Mesenchymal stem cell (in vitro differentiated cells and primary cell): ENCODE measurements at regions not wholly inside any gene's neighbourhood (a gene's known extent, or its start where the extent isn't known, plus 50 kb on each side); places are given as distances from the start of the nearest gene placed in this dataset.

Source experiments
- DNase-seq: peaks from one replicate; pipeline ENCODE4 v3.0.0-alpha.2; 2013
- H2AFZ ChIP-seq: one replicate; pipeline ENCODE4 v1.6.1; 2013; ENCODE audit warnings: low read depth, mild to moderate bottlenecking, control low read depth, inconsistent platforms, low read length, moderate library complexity
- H2AK5ac ChIP-seq: 2 replicates; pipeline ENCODE4 v1.6.1; 2013; ENCODE audit warnings: low read length, moderate library complexity, mild to moderate bottlenecking, inconsistent platforms; ENCODE audit not compliant: severe bottlenecking
- H2BK120ac ChIP-seq: one replicate; pipeline ENCODE4 v1.6.1; 2013; ENCODE audit warnings: low read depth, mild to moderate bottlenecking, inconsistent platforms, low read length, moderate library complexity
- H2BK12ac ChIP-seq, 2 experiments: one replicate each; pipeline ENCODE4 v1.6.1; 2013; ENCODE audit warnings: inconsistent platforms in 2 of 2, low read length in 2 of 2, mild to moderate bottlenecking in 2 of 2, moderate library complexity in 2 of 2, control low read depth in 1 of 2
- H2BK15ac ChIP-seq: one replicate; pipeline ENCODE4 v1.6.1; 2013; ENCODE audit warnings: mild to moderate bottlenecking, low read depth, inconsistent platforms; ENCODE audit not compliant: poor library complexity, severe bottlenecking
- H2BK5ac ChIP-seq: 2 replicates; pipeline ENCODE4 v1.6.1; 2013; ENCODE audit warnings: low read depth, mild to moderate bottlenecking, low read length, control low read depth, inconsistent platforms; ENCODE audit not compliant: poor library complexity, severe bottlenecking
- H3K14ac ChIP-seq, 2 experiments: one replicate each; pipeline ENCODE4 v1.6.1; 2013; ENCODE audit warnings: inconsistent platforms in 2 of 2, low read length in 2 of 2, control low read depth in 1 of 2, mild to moderate bottlenecking in 1 of 2, moderate library complexity in 1 of 2
- H3K18ac ChIP-seq, 2 experiments: one replicate each; pipeline ENCODE4 v1.6.1; 2013; ENCODE audit warnings: inconsistent platforms in 2 of 2, low read length in 2 of 2, control low read depth in 1 of 2, low read depth in 1 of 2, mild to moderate bottlenecking in 1 of 2
- H3K23ac ChIP-seq, 2 experiments: one replicate each; pipeline ENCODE4 v1.6.1; 2013; ENCODE audit warnings: inconsistent platforms in 2 of 2, low read length in 2 of 2, mild to moderate bottlenecking in 2 of 2, moderate library complexity in 2 of 2, control low read depth in 1 of 2
- H3K27ac ChIP-seq: 2 replicates; pipeline ENCODE4 v1.5.1; 2013; ENCODE audit warnings: mild to moderate bottlenecking, moderate library complexity, low read length, control low read depth, inconsistent platforms; ENCODE audit not compliant: poor library complexity, severe bottlenecking
- H3K27me3 ChIP-seq, 2 experiments: 2 replicates each; pipeline versions ENCODE4 v1.6.1 to v1.7.0; 2013; ENCODE audit warnings: low read length in 2 of 2, mild to moderate bottlenecking in 2 of 2, moderate library complexity in 2 of 2, control low read depth in 1 of 2, inconsistent platforms in 1 of 2; ENCODE audit not compliant: control insufficient read depth in 1 of 2, insufficient read depth in 1 of 2
- H3K36me3 ChIP-seq, 2 experiments: 2 replicates each; pipeline versions ENCODE4 v1.6.1 to v1.7.0; 2013; ENCODE audit warnings: low read length in 2 of 2, control low read depth in 1 of 2, inconsistent platforms in 1 of 2, low read depth in 1 of 2, mild to moderate bottlenecking in 1 of 2; ENCODE audit not compliant: insufficient read depth in 2 of 2, control insufficient read depth in 1 of 2
- H3K4ac ChIP-seq, 2 experiments: one replicate each; pipeline ENCODE4 v1.6.1; 2013; ENCODE audit warnings: inconsistent platforms in 2 of 2, low read length in 2 of 2, mild to moderate bottlenecking in 2 of 2, moderate library complexity in 2 of 2, control low read depth in 1 of 2, low read depth in 1 of 2
- H3K4me1 ChIP-seq: 2 replicates; pipeline ENCODE4 v1.6.1; 2013; ENCODE audit warnings: low read depth, low read length, control low read depth; ENCODE audit not compliant: control insufficient read depth, insufficient read depth
- H3K4me2 ChIP-seq: 2 replicates; pipeline ENCODE4 v1.6.1; 2013; ENCODE audit warnings: low read length, mild to moderate bottlenecking, inconsistent platforms; ENCODE audit not compliant: poor library complexity, severe bottlenecking
- H3K4me3 ChIP-seq, 2 experiments: 2 replicates each; pipeline versions ENCODE4 v1.5.1 to v1.7.0; 2013; ENCODE audit warnings: low read length in 2 of 2, mild to moderate bottlenecking in 2 of 2, control low read depth in 1 of 2, low read depth in 1 of 2; ENCODE audit not compliant: insufficient read depth in 1 of 2
- H3K79me1 ChIP-seq: replicated peaks from 2 replicates; pipeline ENCODE4 v1.6.1; 2013; ENCODE audit warnings: mild to moderate bottlenecking, control low read depth, low read length, inconsistent platforms; ENCODE audit not compliant: poor library complexity, severe bottlenecking
- H3K9ac ChIP-seq: 2 replicates; pipeline ENCODE4 v1.7.0; 2013; ENCODE audit warnings: mild to moderate bottlenecking, low read length, moderate library complexity
- H3K9me3 ChIP-seq: 2 replicates; pipeline ENCODE4 v1.7.0; 2013; ENCODE audit warnings: mild to moderate bottlenecking, low read length; ENCODE audit not compliant: control insufficient read depth
- H4K8ac ChIP-seq: one replicate; pipeline ENCODE4 v1.6.1; 2013; ENCODE audit warnings: inconsistent platforms, mild to moderate bottlenecking, low read length, moderate library complexity
- H4K91ac ChIP-seq: one replicate; pipeline ENCODE4 v1.6.1; 2013; ENCODE audit warnings: mild to moderate bottlenecking, low read length, inconsistent platforms
- WGBS: methylation state at CpG from one replicate; pipeline ENCODE4 v1.1.7; 2013; ENCODE audit warnings: mixed read lengths; 5-methylcytosine and 5-hydroxymethylcytosine counted together

- Histone ChIP-seq H3K9ac (no peak overlapping the region), H3K79me1 (no peaks in the 10 kb centered on the region), H2BK12ac (no peak overlapping the region), H3K4ac (no peak overlapping the region), H3K9me3 (no peaks in the 10 kb centered on the region), H2BK15ac (no peak overlapping the region), H3K4me2 (no peak overlapping the region), H3K4me3 (no peak overlapping the region), H3K18ac (no peak overlapping the region), H3K23ac (no peak overlapping the region), H3K4me1 (no peaks in the 10 kb centered on the region), H3K27me3 (no peaks in the 10 kb centered on the region), H2AK5ac (no peak overlapping the region), H3K14ac (no peak overlapping the region), H2BK5ac (no peak overlapping the region), H2BK120ac (no peak overlapping the region), H3K27ac (no peak overlapping the region), H4K8ac (no peak overlapping the region), H2AFZ (no peak overlapping the region), H3K36me3 (no peaks in the 10 kb centered on the region), H4K91ac (no peak overlapping the region)
- WGBS, result 67% methylated on average over 1 of the region's 2 CpGs
- DNase-seq, result peak; percentile 64
These were observed 85.3 kb upstream of the AKAP12 start for GRCh38 chr6:151154418-151154817.

- Histone ChIP-seq H4K8ac (no peak overlapping the region), H3K4ac (peak overlapping the region in 1 of 2 experiments; percentile 55), H3K23ac (no peak overlapping the region), H2AFZ (no peak overlapping the region), H2BK120ac (no peak overlapping the region), H3K36me3 (no peaks in the 10 kb centered on the region), H3K4me3 (no peak overlapping the region), H3K79me1 (no peaks in the 10 kb centered on the region), H2BK15ac (no peak overlapping the region), H3K9me3 (no peaks in the 10 kb centered on the region), H3K14ac (no peak overlapping the region), H4K91ac (no peak overlapping the region), H3K27ac (no peak overlapping the region), H2BK5ac (no peak overlapping the region), H3K4me2 (no peak overlapping the region), H3K9ac (no peak overlapping the region), H3K4me1 (no peaks in the 10 kb centered on the region), H2BK12ac (no peak overlapping the region), H3K27me3 (no peaks in the 10 kb centered on the region), H2AK5ac (no peak overlapping the region), H3K18ac (no peak overlapping the region)
- no CpG with 5 or more reads among the region's 1 CpG for WGBS
- no peak for DNase-seq
These were observed 84.7 kb upstream of the AKAP12 start for GRCh38 chr6:151155095-151155494.

GRCh38 chr6:151160929-151161757 lies 78.6 kb upstream of the AKAP12 start:
- Histone ChIP-seq H3K14ac (no peak overlapping the region), H2AFZ (no peak overlapping the region), H2AK5ac (no peak overlapping the region), H2BK15ac (no peak overlapping the region), H3K27me3 (peaks cover 0 to 12% of the 10 kb centered on the region in 2 experiments), H3K9ac (no peak overlapping the region), H3K4me2 (no peak overlapping the region), H3K4me3 (no peak overlapping the region), H3K27ac (no peak overlapping the region), H3K4ac (no peak overlapping the region), H4K91ac (no peak overlapping the region), H2BK5ac (no peak overlapping the region), H3K4me1 (peaks cover 9% of the 10 kb centered on the region), H3K18ac (no peak overlapping the region), H3K9me3 (no peaks in the 10 kb centered on the region), H3K36me3 (no peaks in the 10 kb centered on the region), H2BK120ac (no peak overlapping the region), H3K23ac (no peak overlapping the region), H2BK12ac (no peak overlapping the region), H3K79me1 (no peaks in the 10 kb centered on the region), H4K8ac (no peak overlapping the region)
- no peak for DNase-seq
- WGBS, result 85% methylated on average over 15 of the region's 16 CpGs

- Histone ChIP-seq H4K91ac (no peak overlapping the region), H3K9ac (no peak overlapping the region), H4K8ac (no peak overlapping the region), H3K14ac (no peak overlapping the region), H3K27me3 (peaks cover 0 to 12% of the 10 kb centered on the region in 2 experiments), H3K4me2 (no peak overlapping the region), H3K79me1 (no peaks in the 10 kb centered on the region), H2BK15ac (no peak overlapping the region), H2BK12ac (no peak overlapping the region), H2BK5ac (no peak overlapping the region), H3K23ac (no peak overlapping the region), H3K9me3 (no peaks in the 10 kb centered on the region), H3K27ac (no peak overlapping the region), H2AK5ac (peak overlapping the region; percentile 22), H2BK120ac (no peak overlapping the region), H3K18ac (no peak overlapping the region), H3K4me1 (peaks cover 9% of the 10 kb centered on the region), H3K4ac (no peak overlapping the region), H3K36me3 (no peaks in the 10 kb centered on the region), H3K4me3 (no peak overlapping the region), H2AFZ (no peak overlapping the region)
- DNase-seq, result no peak
- 82% methylated on average over 7 of the region's 7 CpGs for WGBS
These were observed 75.4 kb upstream of the AKAP12 start for GRCh38 chr6:151164383-151164782.
